Ishikawa (cell line): ENCODE measurements at regions not wholly inside any gene's neighbourhood (a gene's known extent, or its start where the extent isn't known, plus 50 kb on each side); places are given as distances from the start of the nearest gene placed in this dataset.

Experiments used
- CEBPB ChIP-seq: IDR thresholded peaks from 2 replicates; pipeline ENCODE4 v1.6.1; 2012
- CREB1 ChIP-seq: IDR thresholded peaks from 2 replicates; pipeline ENCODE4 v1.6.1; 2012; ENCODE audit warnings: low read depth
- EGR1 ChIP-seq: IDR thresholded peaks from 2 replicates; pipeline ENCODE4 v1.6.1; 2012
- EP300 ChIP-seq: IDR thresholded peaks from 2 replicates; pipeline ENCODE4 v1.6.1; 2012; ENCODE audit warnings: borderline replicate concordance
- FOXM1 ChIP-seq: IDR thresholded peaks from 2 replicates; pipeline ENCODE4 v1.6.1; 2012; ENCODE audit warnings: low read depth, borderline replicate concordance
- NFIC ChIP-seq: IDR thresholded peaks from 2 replicates; pipeline ENCODE4 v1.6.1; 2012
- RAD21 ChIP-seq: IDR thresholded peaks from 2 replicates; pipeline ENCODE4 v1.6.1; 2012; ENCODE audit warnings: low read depth
- REST ChIP-seq: IDR thresholded peaks from 2 replicates; pipeline ENCODE4 v1.6.1; 2012; ENCODE audit warnings: low read depth, mild to moderate bottlenecking
- TAF1 ChIP-seq: IDR thresholded peaks from 2 replicates; pipeline ENCODE4 v1.6.1; 2012; ENCODE audit warnings: low read depth, mild to moderate bottlenecking
- TCF12 ChIP-seq: IDR thresholded peaks from 2 replicates; pipeline ENCODE4 v1.6.1; 2012; ENCODE audit warnings: low read depth
- TEAD4 ChIP-seq: IDR thresholded peaks from 2 replicates; pipeline ENCODE4 v1.6.1; 2012
- USF1 ChIP-seq: IDR thresholded peaks from 2 replicates; pipeline ENCODE4 v1.6.1; 2012
- YY1 ChIP-seq: IDR thresholded peaks from 2 replicates; pipeline ENCODE4 v1.6.1; 2012; ENCODE audit warnings: low read depth
- ZBTB7A ChIP-seq: IDR thresholded peaks from 2 replicates; pipeline ENCODE4 v1.6.1; 2012; ENCODE audit warnings: low read depth
- TF ChIP-seq, protein P1 (sequence below): IDR thresholded peaks from 2 replicates; pipeline ENCODE4 v1.6.1; 2012

GRCh38 chr2:75801234-75801982 is 90.7 kb upstream of the GCFC2 start:
- TF ChIP-seq RAD21 (no peak), EGR1 (no peak), REST (no peak), USF1 (no peak)

DNA sequence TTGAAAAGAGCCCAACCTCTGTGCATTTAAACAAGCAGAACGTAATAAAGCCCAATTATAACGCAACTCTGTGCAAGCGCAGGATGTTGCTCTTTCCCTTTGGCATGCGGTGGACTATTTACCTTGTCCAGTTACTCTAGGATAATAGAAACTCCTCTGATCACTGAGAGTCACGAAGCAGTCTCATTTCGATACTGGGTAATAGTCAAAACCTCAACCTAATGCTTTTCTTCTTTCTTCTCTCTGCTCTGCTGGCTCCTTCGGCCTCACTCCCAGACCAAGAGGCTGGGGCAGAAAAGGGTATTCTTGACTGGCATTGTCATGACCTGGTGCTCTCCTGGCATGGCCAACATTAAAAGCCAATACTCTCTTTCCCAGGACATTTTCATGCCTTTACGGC is 89.7 kb upstream of the GCFC2 start:
- no peak for TF ChIP-seq EP300
- no peak for TF ChIP-seq CREB1
- no peak for TF ChIP-seq EGR1
- TF ChIP-seq, protein P1, sequence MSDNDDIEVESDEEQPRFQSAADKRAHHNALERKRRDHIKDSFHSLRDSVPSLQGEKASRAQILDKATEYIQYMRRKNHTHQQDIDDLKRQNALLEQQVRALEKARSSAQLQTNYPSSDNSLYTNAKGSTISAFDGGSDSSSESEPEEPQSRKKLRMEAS, result no peak
- no peak for TF ChIP-seq TCF12
- TF ChIP-seq NFIC, result no peak
- no peak for TF ChIP-seq FOXM1
- no peak for TF ChIP-seq CEBPB
- no peak for TF ChIP-seq RAD21
- TF ChIP-seq TEAD4, result no peak
- TF ChIP-seq TAF1, result no peak
- no peak for TF ChIP-seq REST
- no peak for TF ChIP-seq YY1
- TF ChIP-seq USF1, result no peak
- TF ChIP-seq ZBTB7A, result no peak

GRCh38 chr2:75799859-75800258 is 89.1 kb upstream of the GCFC2 start:
- TF ChIP-seq TEAD4, result no peak
- no peak for TF ChIP-seq YY1
- no peak for TF ChIP-seq REST
- TF ChIP-seq RAD21, result no peak
- no peak for TF ChIP-seq CREB1
- TF ChIP-seq CEBPB, result no peak
- TF ChIP-seq TCF12, result no peak
- no peak for TF ChIP-seq TAF1

- no peak for TF ChIP-seq USF1
- TF ChIP-seq CEBPB, result no peak
- peak; percentile 60; the same call in 1 of the 2 replicates for TF ChIP-seq REST
Observed at GRCh38 chr2:75798569-75798968, 87.9 kb upstream of the GCFC2 start.
